H9 (cell line): ENCODE measurements at regions not wholly inside any gene's neighbourhood (a gene's known extent, or its start where the extent isn't known, plus 50 kb on each side); places are given as distances from the start of the nearest gene placed in this dataset.

Experiments
- DNase-seq: peaks from one replicate; pipeline ENCODE4 v3.0.0-alpha.2; 2017
- H2AFZ ChIP-seq: one replicate; pipeline ENCODE4 v1.6.1; 2013; ENCODE audit warnings: mild to moderate bottlenecking, low read length, control low read depth, moderate library complexity
- H2AK5ac ChIP-seq: 2 replicates; pipeline ENCODE4 v1.6.1; 2013; ENCODE audit warnings: low read length, control low read depth, mixed read lengths; ENCODE audit not compliant: insufficient read length
- H2BK120ac ChIP-seq: one replicate; pipeline ENCODE4 v1.6.1; 2013; ENCODE audit warnings: low read depth, mild to moderate bottlenecking, low read length, control low read depth, inconsistent platforms; ENCODE audit not compliant: poor library complexity, severe bottlenecking
- H2BK12ac ChIP-seq: 2 replicates; pipeline ENCODE4 v1.6.1; 2013; ENCODE audit warnings: low read length, control low read depth, mixed read lengths, low read depth; ENCODE audit not compliant: insufficient read length
- H2BK15ac ChIP-seq: 2 replicates; pipeline ENCODE4 v1.6.1; 2013; ENCODE audit warnings: low read depth, low read length, control low read depth
- H2BK20ac ChIP-seq: one replicate; pipeline ENCODE4 v1.6.1; 2013; ENCODE audit warnings: low read depth, mild to moderate bottlenecking, low read length, control low read depth, inconsistent platforms; ENCODE audit not compliant: poor library complexity, severe bottlenecking
- H2BK5ac ChIP-seq: 2 replicates; pipeline ENCODE4 v1.6.1; 2013; ENCODE audit warnings: low read length, control low read depth, mixed read lengths; ENCODE audit not compliant: insufficient read length
- H3K14ac ChIP-seq: 2 replicates; pipeline ENCODE4 v1.6.1; 2013; ENCODE audit warnings: low read length, control low read depth; ENCODE audit not compliant: insufficient read depth
- H3K18ac ChIP-seq: 2 replicates; pipeline ENCODE4 v1.6.1; 2013; ENCODE audit warnings: low read depth, mild to moderate bottlenecking, mixed read lengths, low read length, control low read depth; ENCODE audit not compliant: insufficient read length
- H3K23ac ChIP-seq: 2 replicates; pipeline ENCODE4 v1.6.1; 2013; ENCODE audit warnings: low read length, control low read depth, mixed read lengths, low read depth; ENCODE audit not compliant: insufficient read length
- H3K23me2 ChIP-seq: 2 replicates; pipeline ENCODE4 v1.6.1; 2013; ENCODE audit warnings: low read depth, mild to moderate bottlenecking, mixed read lengths, low read length, control low read depth; ENCODE audit not compliant: insufficient read length, poor library complexity, severe bottlenecking
- H3K27ac ChIP-seq: 2 replicates; pipeline ENCODE4 v1.5.1; 2013; ENCODE audit warnings: low read length, control low read depth, mixed read lengths, low read depth; ENCODE audit not compliant: insufficient read length
- H3K27me3 ChIP-seq: 2 replicates; pipeline ENCODE4 v1.6.1; 2013; ENCODE audit warnings: low read length, control low read depth, inconsistent platforms; ENCODE audit not compliant: insufficient read depth
- H3K4ac ChIP-seq: 2 replicates; pipeline ENCODE4 v1.6.1; 2013; ENCODE audit warnings: low read depth, mild to moderate bottlenecking, control low read depth, inconsistent platforms, low read length, moderate library complexity
- H3K4me1 ChIP-seq: 2 replicates; pipeline ENCODE4 v1.6.1; 2013; ENCODE audit warnings: low read length, control low read depth, inconsistent platforms; ENCODE audit not compliant: insufficient read depth
- H3K4me2 ChIP-seq: 2 replicates; pipeline ENCODE4 v1.6.1; 2013; ENCODE audit warnings: low read length, control low read depth, mixed read lengths; ENCODE audit not compliant: insufficient read length, insufficient read depth
- H3K56ac ChIP-seq: 2 replicates; pipeline ENCODE4 v1.6.1; 2013; ENCODE audit warnings: low read depth, mild to moderate bottlenecking, mixed read lengths, low read length, control low read depth; ENCODE audit not compliant: insufficient read length
- H3K79me1 ChIP-seq: 2 replicates; pipeline ENCODE4 v1.6.1; 2013; ENCODE audit warnings: low read depth, mild to moderate bottlenecking, moderate library complexity, low read length, control low read depth, inconsistent platforms; ENCODE audit not compliant: insufficient read depth, poor library complexity, severe bottlenecking
- H3K79me2 ChIP-seq: 2 replicates; pipeline ENCODE4 v1.6.1; 2013; ENCODE audit warnings: low read length, control low read depth, inconsistent platforms; ENCODE audit not compliant: insufficient read depth
- H3K9ac ChIP-seq: 2 replicates; pipeline ENCODE4 v1.6.1; 2013; ENCODE audit warnings: low read length, control low read depth, mixed read lengths; ENCODE audit not compliant: insufficient read length; ENCODE audit errors: extremely low read depth
- H3K9me3 ChIP-seq: one replicate; pipeline ENCODE4 v1.6.1; 2013; ENCODE audit warnings: low read depth, low read length, inconsistent platforms; ENCODE audit not compliant: control insufficient read depth
- H3T11ph ChIP-seq: one replicate; pipeline ENCODE4 v1.6.1; 2013; ENCODE audit warnings: mild to moderate bottlenecking, low read length, control low read depth, inconsistent platforms
- H4K20me1 ChIP-seq: one replicate; pipeline ENCODE4 v1.6.1; 2013; ENCODE audit not compliant: control insufficient read depth, insufficient read length, insufficient read depth
- H4K5ac ChIP-seq: 2 replicates; pipeline ENCODE4 v1.6.1; 2013; ENCODE audit warnings: low read depth, mild to moderate bottlenecking, mixed read lengths, low read length, control low read depth; ENCODE audit not compliant: insufficient read length
- H4K8ac ChIP-seq: replicated peaks from 2 replicates; pipeline ENCODE4 v1.6.1; 2013; ENCODE audit warnings: low read length, control low read depth, mixed read lengths, low read depth; ENCODE audit not compliant: insufficient read length
- H4K91ac ChIP-seq: 2 replicates; pipeline ENCODE4 v1.6.1; 2013; ENCODE audit warnings: low read depth, mild to moderate bottlenecking, moderate library complexity, mixed read lengths, low read length, control low read depth; ENCODE audit not compliant: insufficient read length
- H3K27ac Mint-ChIP-seq, 3 experiments: 2 replicates in 2 of 3; 3 replicates in 1 of 3; pipeline ENCODE4 v1.8.0; 2020 to 2021; ENCODE audit warnings: mixed read lengths in 3 of 3, mild to moderate bottlenecking in 1 of 3, moderate library complexity in 1 of 3
- H3K27me3 Mint-ChIP-seq: 2 replicates; pipeline ENCODE4 v1.8.0; 2021; ENCODE audit warnings: low read depth, mild to moderate bottlenecking, moderate library complexity, mixed read lengths
- H3K36me3 Mint-ChIP-seq, 3 experiments: 2 replicates in 2 of 3; 3 replicates in 1 of 3; pipeline ENCODE4 v1.8.0; 2020 to 2021; ENCODE audit warnings: low read depth in 3 of 3, mixed read lengths in 3 of 3; ENCODE audit not compliant: insufficient read depth in 1 of 3
- H3K4me1 Mint-ChIP-seq, 2 experiments: 2 replicates each; pipeline ENCODE4 v1.8.0; 2020; ENCODE audit warnings: mixed read lengths in 2 of 2
- H3K4me3 Mint-ChIP-seq, 2 experiments: 2 replicates in 1 of 2; 3 replicates in 1 of 2; pipeline ENCODE4 v1.8.0; 2020 to 2021; ENCODE audit warnings: mild to moderate bottlenecking in 2 of 2, mixed read lengths in 2 of 2, moderate library complexity in 1 of 2
- H3K9me3 Mint-ChIP-seq, 2 experiments: 2 replicates in 1 of 2; 3 replicates in 1 of 2; pipeline ENCODE4 v1.8.0; 2020; ENCODE audit warnings: mild to moderate bottlenecking in 2 of 2, mixed read lengths in 2 of 2, moderate library complexity in 1 of 2
- WGBS: extraction: QIAGEN DNeasy Blood & Tissue Kit; methylation state at CpG from one replicate; pipeline ENCODE4 v1.1.7; 2013; ENCODE audit warnings: missing lambda C conversion rate, low lambda C conversion rate, mixed read lengths; ENCODE audit not compliant: insufficient read length; ENCODE audit errors: extremely low coverage; 5-methylcytosine and 5-hydroxymethylcytosine counted together
- TF ChIP-seq, protein P1 (sequence below): fragments of 200-600 bp; sonication (generic); conservative IDR thresholded peaks from 3 replicates; pipeline ENCODE4 v1.8.0; 2021; ENCODE audit warnings: antibody characterized with exemption, mild to moderate bottlenecking

DNA sequence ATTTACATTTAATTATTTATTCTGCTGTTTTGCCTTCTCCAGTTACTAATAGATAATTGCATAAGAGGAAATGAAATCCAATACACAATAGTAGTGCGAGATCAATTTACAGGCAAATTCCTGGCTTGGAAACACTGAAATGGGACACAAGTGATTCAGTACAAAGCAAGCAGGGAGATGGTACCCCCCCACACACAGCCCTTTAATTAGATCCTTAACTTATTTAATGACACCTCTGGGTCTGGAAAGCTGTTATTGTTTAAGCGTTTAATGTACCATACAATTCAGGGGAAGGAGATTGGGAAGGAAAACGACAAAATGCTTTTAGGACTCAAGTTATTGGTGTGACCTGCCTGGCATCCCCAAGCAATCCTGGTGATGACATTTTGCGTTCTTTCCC, 318.2 kb downstream of the NPIPA8 start:
- Mint-ChIP-seq H3K36me3 (no peaks in the 10 kb centered on the region; a peak in 1 of 7 replicates), H3K27ac (no peak overlapping the region; a peak in 1 of 7 replicates), H3K27me3 (no peaks in the 10 kb centered on the region), H3K4me1 (peaks cover 10 to 13% of the 10 kb centered on the region in 2 experiments), H3K9me3 (no peaks in the 10 kb centered on the region), H3K4me3 (no peak overlapping the region)
- WGBS = no CpG with 5 or more reads among the region's 4 CpGs
- no peak overlapping the region for H4K8ac ChIP-seq
- H3T11ph ChIP-seq = no peak overlapping the region
- no peak overlapping the region for H2AK5ac ChIP-seq
- H3K27me3 ChIP-seq = no peaks in the 10 kb centered on the region
- H3K18ac ChIP-seq = no peak overlapping the region
- no peaks in the 10 kb centered on the region for H3K79me2 ChIP-seq
- no peak overlapping the region for H2BK20ac ChIP-seq
- no peaks in the 10 kb centered on the region for H3K9me3 ChIP-seq
- TF ChIP-seq, protein P1, sequence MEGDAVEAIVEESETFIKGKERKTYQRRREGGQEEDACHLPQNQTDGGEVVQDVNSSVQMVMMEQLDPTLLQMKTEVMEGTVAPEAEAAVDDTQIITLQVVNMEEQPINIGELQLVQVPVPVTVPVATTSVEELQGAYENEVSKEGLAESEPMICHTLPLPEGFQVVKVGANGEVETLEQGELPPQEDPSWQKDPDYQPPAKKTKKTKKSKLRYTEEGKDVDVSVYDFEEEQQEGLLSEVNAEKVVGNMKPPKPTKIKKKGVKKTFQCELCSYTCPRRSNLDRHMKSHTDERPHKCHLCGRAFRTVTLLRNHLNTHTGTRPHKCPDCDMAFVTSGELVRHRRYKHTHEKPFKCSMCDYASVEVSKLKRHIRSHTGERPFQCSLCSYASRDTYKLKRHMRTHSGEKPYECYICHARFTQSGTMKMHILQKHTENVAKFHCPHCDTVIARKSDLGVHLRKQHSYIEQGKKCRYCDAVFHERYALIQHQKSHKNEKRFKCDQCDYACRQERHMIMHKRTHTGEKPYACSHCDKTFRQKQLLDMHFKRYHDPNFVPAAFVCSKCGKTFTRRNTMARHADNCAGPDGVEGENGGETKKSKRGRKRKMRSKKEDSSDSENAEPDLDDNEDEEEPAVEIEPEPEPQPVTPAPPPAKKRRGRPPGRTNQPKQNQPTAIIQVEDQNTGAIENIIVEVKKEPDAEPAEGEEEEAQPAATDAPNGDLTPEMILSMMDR = no peak
- H4K91ac ChIP-seq = no peak overlapping the region
- no peak overlapping the region for H2BK12ac ChIP-seq
- no peaks in the 10 kb centered on the region for H3K23me2 ChIP-seq
- H3K56ac ChIP-seq = no peak overlapping the region
- no peak overlapping the region for H4K5ac ChIP-seq
- no peak overlapping the region for H2BK5ac ChIP-seq
- no peak overlapping the region for H2BK120ac ChIP-seq
- H3K4ac ChIP-seq = no peak overlapping the region
- H2AFZ ChIP-seq = no peak overlapping the region
- no peak for DNase-seq
- no peaks in the 10 kb centered on the region for H4K20me1 ChIP-seq
- no peak overlapping the region for H3K9ac ChIP-seq
- H3K4me1 ChIP-seq = peaks cover 6% of the 10 kb centered on the region; the same call in 1 of the 2 replicates
- H3K27ac ChIP-seq = no peak overlapping the region
- no peak overlapping the region for H2BK15ac ChIP-seq
- no peak overlapping the region for H3K23ac ChIP-seq
- H3K4me2 ChIP-seq = no peak overlapping the region
- H3K14ac ChIP-seq = no peak overlapping the region
- no peaks in the 10 kb centered on the region for H3K79me1 ChIP-seq
